D721Med (cell line): ENCODE measurements at regions not wholly inside any gene's neighbourhood (a gene's known extent, or its start where the extent isn't known, plus 50 kb on each side); places are given as distances from the start of the nearest gene placed in this dataset.

Experiments used
- DNase-seq: peaks from one replicate; pipeline ENCODE4 v3.0.0; 2011; ENCODE audit warnings: low spot score; ENCODE audit not compliant: insufficient read length
- FAIRE-seq: peaks from 2 replicates; lab custom pipeline; 2011; peaks lifted over from hg19 to GRCh38; lab: Jason Lieb, UNC
- TF ChIP-seq, protein P1 (sequence below): IDR thresholded peaks from 2 replicates; pipeline ENCODE4 v1.5.1; 2012; ENCODE audit warnings: mild to moderate bottlenecking, control low read depth; ENCODE audit not compliant: insufficient read depth; ENCODE audit errors: missing control alignments

DNA sequence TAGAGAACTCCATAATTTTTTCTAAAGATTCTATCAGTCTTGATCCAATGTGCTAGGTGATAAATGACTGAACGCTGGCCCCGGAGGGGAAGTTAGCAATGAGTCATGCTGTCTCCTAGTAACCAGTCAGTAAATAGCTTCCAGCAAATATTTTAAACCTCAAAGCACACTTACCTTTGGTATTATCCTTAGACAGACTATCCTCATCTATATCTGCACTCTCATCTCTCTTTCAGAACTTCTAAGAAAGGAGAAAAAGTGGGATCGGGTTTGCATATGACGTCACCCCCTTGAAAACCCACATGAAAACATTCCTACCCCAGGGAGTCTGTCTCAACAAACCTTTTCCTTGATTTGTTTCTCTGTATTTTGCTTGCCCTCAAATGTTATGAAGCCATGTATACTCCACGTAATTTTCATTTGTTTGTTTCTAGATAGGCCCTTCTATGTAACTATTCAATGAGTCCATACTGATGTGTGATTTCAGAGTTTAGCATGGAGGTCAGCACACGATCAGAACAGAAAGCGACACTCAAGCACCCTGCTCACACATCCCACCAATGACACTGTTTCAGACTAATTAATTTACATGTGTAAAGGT, 174.9 kb upstream of the NRP1 start:
- TF ChIP-seq, protein P1, sequence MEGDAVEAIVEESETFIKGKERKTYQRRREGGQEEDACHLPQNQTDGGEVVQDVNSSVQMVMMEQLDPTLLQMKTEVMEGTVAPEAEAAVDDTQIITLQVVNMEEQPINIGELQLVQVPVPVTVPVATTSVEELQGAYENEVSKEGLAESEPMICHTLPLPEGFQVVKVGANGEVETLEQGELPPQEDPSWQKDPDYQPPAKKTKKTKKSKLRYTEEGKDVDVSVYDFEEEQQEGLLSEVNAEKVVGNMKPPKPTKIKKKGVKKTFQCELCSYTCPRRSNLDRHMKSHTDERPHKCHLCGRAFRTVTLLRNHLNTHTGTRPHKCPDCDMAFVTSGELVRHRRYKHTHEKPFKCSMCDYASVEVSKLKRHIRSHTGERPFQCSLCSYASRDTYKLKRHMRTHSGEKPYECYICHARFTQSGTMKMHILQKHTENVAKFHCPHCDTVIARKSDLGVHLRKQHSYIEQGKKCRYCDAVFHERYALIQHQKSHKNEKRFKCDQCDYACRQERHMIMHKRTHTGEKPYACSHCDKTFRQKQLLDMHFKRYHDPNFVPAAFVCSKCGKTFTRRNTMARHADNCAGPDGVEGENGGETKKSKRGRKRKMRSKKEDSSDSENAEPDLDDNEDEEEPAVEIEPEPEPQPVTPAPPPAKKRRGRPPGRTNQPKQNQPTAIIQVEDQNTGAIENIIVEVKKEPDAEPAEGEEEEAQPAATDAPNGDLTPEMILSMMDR, result no peak
- FAIRE-seq (no peak), DNase-seq (no peak)

DNA sequence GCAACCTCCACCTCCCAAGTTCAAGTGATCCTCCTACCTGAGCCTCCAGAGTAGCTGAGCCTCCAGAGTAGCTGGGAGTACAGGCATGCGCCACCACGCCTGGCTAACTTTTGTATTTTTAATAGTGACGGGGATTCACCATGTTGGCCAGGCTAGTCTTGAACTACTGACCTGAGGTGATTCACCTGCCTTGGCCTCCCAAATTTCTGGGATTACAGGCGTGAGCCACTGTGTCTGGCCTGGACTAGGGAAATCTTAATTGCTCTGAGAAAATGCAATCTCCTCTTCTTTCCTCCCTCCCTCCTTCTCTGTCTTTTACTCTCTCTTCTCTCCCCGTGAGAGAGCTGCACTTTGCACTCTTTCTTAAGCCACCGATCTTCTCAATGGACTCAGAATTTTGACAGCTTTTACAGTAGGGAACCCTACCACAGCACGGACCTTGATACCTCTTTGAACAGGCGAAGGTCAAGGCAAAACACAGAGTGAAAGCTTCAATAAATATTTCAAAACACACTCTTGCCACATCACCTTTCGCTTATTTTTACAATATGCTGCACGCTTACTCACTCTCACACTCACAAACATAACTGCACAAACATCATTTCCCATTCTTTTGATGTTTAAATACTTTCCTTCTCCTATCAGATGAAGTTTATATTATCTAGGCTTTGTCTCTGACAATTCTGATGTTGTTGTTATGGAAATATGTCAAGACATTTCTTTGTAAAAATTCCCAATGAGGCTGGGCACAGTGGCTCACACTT, 173.4 kb upstream of the NRP1 start:
- DNase-seq, result no peak
- TF ChIP-seq, protein P1, result no peak
- FAIRE-seq, result no peak

DNA sequence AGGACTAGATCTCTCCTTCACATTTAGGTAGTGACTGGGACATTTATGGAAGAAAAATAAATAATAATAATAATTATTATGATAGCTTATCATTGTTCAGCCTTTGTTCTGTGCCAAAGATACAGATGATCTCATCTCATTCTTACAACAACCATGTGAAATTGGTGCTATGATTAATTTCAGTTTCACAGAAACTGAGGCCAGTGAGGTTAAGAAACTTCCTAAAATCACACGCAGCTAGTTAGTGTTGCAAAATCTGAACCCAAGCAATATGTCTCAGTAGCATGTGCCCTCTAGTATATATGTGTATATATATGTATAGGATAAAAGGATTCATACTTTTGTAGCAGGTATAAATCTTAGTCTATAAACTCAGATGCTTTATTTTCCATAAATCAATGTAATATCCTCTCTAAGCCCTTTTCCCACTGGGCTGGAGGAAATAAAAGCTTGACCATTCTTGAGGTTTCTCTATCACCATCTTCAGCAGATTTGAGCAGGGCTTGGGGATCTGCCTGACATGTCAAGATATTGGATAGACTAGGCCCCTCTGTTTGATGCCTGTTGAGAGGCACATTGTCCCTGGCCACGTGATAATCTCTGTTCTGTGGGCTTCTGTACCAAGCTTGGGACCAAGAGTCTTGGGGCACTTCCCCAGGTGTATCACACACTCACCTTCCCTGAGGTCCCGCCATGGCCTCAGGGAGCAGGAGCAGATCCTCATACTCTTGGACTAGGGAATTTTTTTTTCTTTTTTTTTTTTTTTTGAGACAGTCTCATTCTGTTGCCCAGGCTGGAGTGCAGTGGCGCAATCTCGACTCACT, 172.6 kb upstream of the NRP1 start:
- DNase-seq, result no peak
- FAIRE-seq, result no peak
- TF ChIP-seq, protein P1, result no peak

DNA sequence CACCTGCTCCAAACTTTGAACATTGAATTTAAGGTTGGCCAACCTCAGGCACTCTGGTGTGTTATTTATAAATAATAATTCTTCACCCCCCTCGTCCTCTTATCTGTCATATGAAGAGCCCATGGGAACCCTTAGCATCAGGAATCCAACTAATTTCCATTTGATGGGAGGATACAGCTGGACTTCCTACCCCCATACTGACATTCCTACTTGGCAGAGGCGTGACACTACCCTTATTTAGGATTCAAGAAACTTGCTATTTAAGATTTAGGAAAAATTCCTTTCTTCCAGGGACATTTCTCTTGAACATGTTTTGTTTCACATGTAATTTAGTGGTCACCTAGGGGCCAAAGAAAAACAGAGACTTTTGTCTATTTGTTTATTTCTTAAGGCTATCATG, 171.9 kb upstream of the NRP1 start:
- TF ChIP-seq, protein P1, result no peak
- DNase-seq, result no peak
- no peak for FAIRE-seq

- TF ChIP-seq, protein P1, result no peak
- DNase-seq (no peak), FAIRE-seq (no peak)
Measured at GRCh38 chr10:33501161-33501560, 166.7 kb upstream of the NRP1 start.

DNA sequence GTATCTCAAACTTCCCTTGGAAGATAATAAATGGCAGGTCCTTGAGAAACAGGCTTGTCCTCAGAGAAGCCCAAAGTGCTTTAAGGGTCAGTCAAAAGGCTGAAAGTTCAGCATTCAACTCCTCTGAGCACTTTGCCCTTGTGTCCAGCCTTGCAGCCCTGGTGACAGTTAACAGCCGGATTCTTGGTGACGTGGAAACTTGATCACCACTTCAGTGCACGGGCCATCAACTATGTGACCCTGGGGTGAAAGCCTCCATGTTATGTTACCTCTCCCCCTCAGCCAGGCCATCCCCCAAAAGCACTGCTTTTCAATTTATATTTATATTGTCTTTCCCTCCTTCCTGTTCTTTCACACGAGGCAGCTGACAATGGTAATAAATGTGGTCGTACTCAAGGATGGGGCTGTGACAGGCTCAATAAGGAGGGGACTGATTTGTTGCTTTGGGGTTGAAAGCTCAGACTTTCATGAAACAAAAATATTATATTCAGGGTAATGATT, 164.0 kb upstream of the NRP1 start:
- FAIRE-seq, result no peak
- DNase-seq, result no peak
- TF ChIP-seq, protein P1, result no peak
